GM12878 (cell line): ENCODE measurements at regions not wholly inside any gene's neighbourhood (a gene's known extent, or its start where the extent isn't known, plus 50 kb on each side); places are given as distances from the start of the nearest gene placed in this dataset.

ENCODE experiments used
- BHLHE40 ChIP-seq, 2 experiments: fragments of 450-650 bp in 1 of 2; IDR thresholded peaks; 2 replicates each; pipeline ENCODE4 v1.6.1; 2011 to 2017; ENCODE audit warnings: low read depth in 2 of 2, borderline replicate concordance in 1 of 2, improper control_type of control experiment in 1 of 2, low read length in 1 of 2, mild to moderate bottlenecking in 1 of 2
- EP300 ChIP-seq, 2 experiments: fragments of 150-350 bp in 1 of 2; IDR thresholded peaks; 2 replicates each; pipeline ENCODE4 v1.6.1; 2011 to 2012; ENCODE audit warnings: low read depth in 2 of 2, low read length in 2 of 2, borderline replicate concordance in 1 of 2, improper control_type of control experiment in 1 of 2, inconsistent platforms in 1 of 2; ENCODE audit not compliant: control insufficient read depth in 1 of 2
- EZH2 ChIP-seq: IDR thresholded peaks from 2 replicates; pipeline ENCODE4 v1.6.1; 2012; ENCODE audit warnings: low read depth, mild to moderate bottlenecking, control low read depth, inconsistent platforms, low read length, borderline replicate concordance; ENCODE audit not compliant: control insufficient read depth
- GABPA ChIP-seq: IDR thresholded peaks from 2 replicates; pipeline ENCODE4 v1.6.1; 2014; ENCODE audit warnings: antibody characterized with exemption, low read depth, mild to moderate bottlenecking, inconsistent platforms
- NFXL1 ChIP-seq: fragments of 450-650 bp; IDR thresholded peaks from 2 replicates; pipeline ENCODE4 v1.6.1; 2017; ENCODE audit warnings: antibody characterized with exemption, mild to moderate bottlenecking, borderline replicate concordance
- POLR2AphosphoS5 ChIP-seq: IDR thresholded peaks from 2 replicates; pipeline ENCODE4 v1.6.1; 2011; ENCODE audit warnings: mild to moderate bottlenecking, low read length, inconsistent platforms
- RAD21 ChIP-seq: IDR thresholded peaks from 2 replicates; pipeline ENCODE4 v1.6.1; 2011; ENCODE audit warnings: mild to moderate bottlenecking, low read depth, low read length, moderate library complexity; ENCODE audit not compliant: insufficient read depth
- RBBP5 ChIP-seq: fragments of 200-600 bp; sonication (generic); conservative IDR thresholded peaks from 2 replicates; pipeline ENCODE4 v1.6.1; 2016
- ZNF24 ChIP-seq: fragments of 450-650 bp; IDR thresholded peaks from 2 replicates; pipeline ENCODE4 v1.6.1; 2017; ENCODE audit warnings: antibody characterized with exemption, mild to moderate bottlenecking
- ZNF622 ChIP-seq: fragments of 450-650 bp; IDR thresholded peaks from 2 replicates; pipeline ENCODE4 v1.6.1; 2017; ENCODE audit warnings: mild to moderate bottlenecking, inconsistent platforms
- TF ChIP-seq, protein P1 (sequence below), 3 experiments: IDR thresholded peaks in 2 of 3; conservative IDR thresholded peaks in 1 of 3; 2 replicates each; pipeline ENCODE4 v1.5.1; 2011; ENCODE audit warnings: low read depth in 3 of 3, low read length in 3 of 3, mild to moderate bottlenecking in 3 of 3, control low read depth in 2 of 3, moderate library complexity in 2 of 3, inconsistent platforms in 1 of 3, mixed read lengths in 1 of 3; ENCODE audit not compliant: control insufficient read depth in 2 of 3, insufficient read depth in 1 of 3; ENCODE audit errors: extremely low read depth in 1 of 3

GRCh38 chr5:28958581-28958980 is 1920.2 kb upstream of the CDH9 start:
- TF ChIP-seq ZNF24 (no peak), RAD21 (no peak), EP300 (IDR thresholded peaks at IDR 0.05; ENCODE audit: borderline replicate concordance in 1 of 2, control insufficient read depth in 1 of 2, low read depth in 2 of 2, low read length in 2 of 2) (no peak), POLR2AphosphoS5 (no peak), ZNF622 (no peak), BHLHE40 (IDR thresholded peaks at IDR 0.05; ENCODE audit: borderline replicate concordance in 1 of 2, low read depth in 2 of 2, low read length in 1 of 2) (no peak), EZH2 (no peak), RBBP5 (no peak), GABPA (no peak), NFXL1 (no peak)
- TF ChIP-seq, protein P1, sequence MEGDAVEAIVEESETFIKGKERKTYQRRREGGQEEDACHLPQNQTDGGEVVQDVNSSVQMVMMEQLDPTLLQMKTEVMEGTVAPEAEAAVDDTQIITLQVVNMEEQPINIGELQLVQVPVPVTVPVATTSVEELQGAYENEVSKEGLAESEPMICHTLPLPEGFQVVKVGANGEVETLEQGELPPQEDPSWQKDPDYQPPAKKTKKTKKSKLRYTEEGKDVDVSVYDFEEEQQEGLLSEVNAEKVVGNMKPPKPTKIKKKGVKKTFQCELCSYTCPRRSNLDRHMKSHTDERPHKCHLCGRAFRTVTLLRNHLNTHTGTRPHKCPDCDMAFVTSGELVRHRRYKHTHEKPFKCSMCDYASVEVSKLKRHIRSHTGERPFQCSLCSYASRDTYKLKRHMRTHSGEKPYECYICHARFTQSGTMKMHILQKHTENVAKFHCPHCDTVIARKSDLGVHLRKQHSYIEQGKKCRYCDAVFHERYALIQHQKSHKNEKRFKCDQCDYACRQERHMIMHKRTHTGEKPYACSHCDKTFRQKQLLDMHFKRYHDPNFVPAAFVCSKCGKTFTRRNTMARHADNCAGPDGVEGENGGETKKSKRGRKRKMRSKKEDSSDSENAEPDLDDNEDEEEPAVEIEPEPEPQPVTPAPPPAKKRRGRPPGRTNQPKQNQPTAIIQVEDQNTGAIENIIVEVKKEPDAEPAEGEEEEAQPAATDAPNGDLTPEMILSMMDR (IDR thresholded peaks at IDR 0.05 in 2 of 3, conservative IDR thresholded peaks at IDR 0.05 in 1 of 3; ENCODE audit: control insufficient read depth in 2 of 3, extremely low read depth in 1 of 3, insufficient read depth in 1 of 3, low read depth in 3 of 3, low read length in 3 of 3) = no peak
